SK-N-MC (cell line): ENCODE measurements at regions not wholly inside any gene's neighbourhood (a gene's known extent, or its start where the extent isn't known, plus 50 kb on each side); places are given as distances from the start of the nearest gene placed in this dataset.

Source experiments
- DNase-seq: peaks from one replicate; pipeline ENCODE4 v3.0.0-alpha.2; 2011; ENCODE audit warnings: low read depth, low spot score
- H3K27ac ChIP-seq: fragments of 200-600 bp; sonication (generic); 2 replicates; pipeline ENCODE4 v1.5.1; 2016; ENCODE audit warnings: mixed run types
- H3K36me3 ChIP-seq: fragments of 200-600 bp; sonication (generic); 2 replicates; pipeline ENCODE4 v1.6.1; 2017; ENCODE audit warnings: antibody characterized with exemption, low read length, mixed read lengths; ENCODE audit not compliant: insufficient read depth
- H3K4me3 ChIP-seq: fragments of 200-600 bp; sonication (generic); 2 replicates; pipeline ENCODE4 v1.5.1; 2016
- H3K9ac ChIP-seq: fragments of 200-600 bp; sonication (generic); 2 replicates; pipeline ENCODE4 v1.8.0; 2017; ENCODE audit warnings: mixed run types, mixed read lengths; ENCODE audit not compliant: insufficient read length
- H3K9me3 ChIP-seq: fragments of 200-600 bp; sonication (generic); 2 replicates; pipeline ENCODE4 v1.6.1; 2017; ENCODE audit warnings: low read depth, mild to moderate bottlenecking, antibody characterized with exemption, low read length, moderate library complexity, mixed read lengths
- EZH2 ChIP-seq: fragments of 200-600 bp; sonication (generic); IDR thresholded peaks from one replicate; pipeline ENCODE4 v1.6.1; 2017; ENCODE audit warnings: antibody characterized with exemption
- FOXP2 ChIP-seq: optimal IDR thresholded peaks from 2 replicates; pipeline ENCODE3; 2011; ENCODE audit warnings: mild to moderate bottlenecking, moderate library complexity; ENCODE audit not compliant: insufficient read depth; ENCODE audit errors: extremely low read length, control extremely low read depth
- POLR2AphosphoS5 ChIP-seq: IDR thresholded peaks from 2 replicates; pipeline ENCODE4 v1.6.1; 2012; ENCODE audit warnings: mild to moderate bottlenecking, low read depth, low read length, borderline replicate concordance

DNA sequence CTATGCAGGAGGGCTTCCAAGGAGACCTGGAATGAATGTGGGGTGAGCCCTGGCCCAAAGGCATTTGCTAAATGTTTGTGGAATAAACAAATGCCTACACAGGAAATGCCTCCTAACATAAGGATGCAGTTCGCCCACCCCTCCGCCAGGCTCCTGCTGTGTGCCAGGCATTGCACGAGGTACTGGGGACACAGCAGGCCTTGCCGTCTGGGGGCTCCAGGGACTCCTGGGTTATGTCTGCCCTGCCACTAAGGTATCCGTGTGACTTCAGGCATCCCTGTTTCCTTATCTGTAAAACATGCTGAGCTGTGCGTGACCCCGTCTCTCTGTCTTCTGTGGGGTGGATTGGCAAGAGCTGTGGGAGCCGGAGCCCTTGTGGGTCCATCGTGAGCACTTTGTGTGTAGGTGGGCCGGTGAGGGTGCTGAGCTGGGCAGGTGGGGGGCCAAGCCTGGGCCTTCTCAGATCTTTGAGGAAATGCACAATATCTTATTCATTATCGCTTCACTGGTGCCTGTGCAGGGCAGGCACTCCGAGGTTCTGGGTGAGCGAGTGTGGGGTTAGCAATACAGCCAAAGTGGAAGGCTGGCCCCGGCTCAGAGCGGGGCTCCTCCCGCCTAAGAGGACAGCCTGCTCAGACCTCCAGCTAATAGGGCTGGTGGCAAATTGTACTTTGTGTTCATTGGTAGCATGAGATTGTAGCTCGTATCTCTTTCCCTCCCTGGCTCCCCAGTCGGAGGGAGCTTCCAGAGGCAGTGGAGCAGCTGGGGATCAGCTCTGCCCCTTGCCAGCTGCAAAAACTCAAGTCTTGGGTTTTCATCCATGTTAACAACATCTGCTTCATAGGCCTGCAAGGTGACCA lies 126.8 kb downstream of the GLI2 start:
- Histone ChIP-seq H3K27ac (no peak overlapping the region), H3K4me3 (no peak overlapping the region), H3K36me3 (no peaks in the 10 kb centered on the region), H3K9me3 (no peaks in the 10 kb centered on the region), H3K9ac (no peak overlapping the region)
- TF ChIP-seq POLR2AphosphoS5 (no peak), FOXP2 (no peak), EZH2 (no peak)
- no peak for DNase-seq

GRCh38 chr2:120863146-120863545 lies 127.5 kb downstream of the GLI2 start:
- H3K4me3 ChIP-seq = no peak overlapping the region
- no peaks in the 10 kb centered on the region for H3K36me3 ChIP-seq
- TF ChIP-seq EZH2 = no peak
- no peak for TF ChIP-seq POLR2AphosphoS5
- no peak for TF ChIP-seq FOXP2
- H3K9me3 ChIP-seq = no peaks in the 10 kb centered on the region
- no peak overlapping the region for H3K9ac ChIP-seq
- H3K27ac ChIP-seq = no peak overlapping the region
- no peak for DNase-seq

DNA sequence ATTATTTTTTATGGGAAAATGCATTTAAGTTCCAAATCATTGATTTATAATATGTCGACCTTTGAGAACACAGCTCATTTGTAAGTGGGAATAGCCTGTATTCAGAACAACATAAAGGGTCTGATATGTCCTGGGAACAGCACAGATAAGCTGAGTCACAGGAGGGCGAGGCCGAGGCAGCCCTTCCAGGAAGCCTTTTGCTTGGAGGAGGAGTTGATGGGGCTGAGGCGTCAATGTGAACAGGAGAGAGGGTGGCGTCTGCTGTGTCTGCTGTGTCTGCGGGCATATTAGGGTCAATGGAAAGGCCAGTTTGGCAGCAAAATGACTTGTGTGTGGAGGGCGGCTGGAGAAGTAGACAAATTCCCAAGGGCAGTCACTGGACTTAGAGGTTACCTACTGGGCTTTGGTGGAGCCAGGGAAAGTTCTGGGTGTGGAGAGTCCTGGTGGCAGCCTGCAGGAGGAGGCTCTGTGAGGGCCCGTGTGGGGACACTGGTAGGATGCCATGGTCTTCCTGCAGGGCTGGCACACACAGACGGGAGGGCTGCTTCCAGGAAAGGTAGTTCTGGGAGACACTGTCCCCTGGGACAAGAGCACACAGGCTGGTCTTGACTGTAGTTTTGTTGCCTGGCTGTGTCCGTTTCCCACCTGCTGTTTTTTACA lies 128.1 kb downstream of the GLI2 start:
- Histone ChIP-seq H3K36me3 (no peaks in the 10 kb centered on the region), H3K27ac (no peak overlapping the region), H3K9me3 (no peaks in the 10 kb centered on the region), H3K4me3 (no peak overlapping the region), H3K9ac (no peak overlapping the region)
- no peak for TF ChIP-seq FOXP2
- no peak for TF ChIP-seq POLR2AphosphoS5
- no peak for TF ChIP-seq EZH2
- DNase-seq = no peak

DNA sequence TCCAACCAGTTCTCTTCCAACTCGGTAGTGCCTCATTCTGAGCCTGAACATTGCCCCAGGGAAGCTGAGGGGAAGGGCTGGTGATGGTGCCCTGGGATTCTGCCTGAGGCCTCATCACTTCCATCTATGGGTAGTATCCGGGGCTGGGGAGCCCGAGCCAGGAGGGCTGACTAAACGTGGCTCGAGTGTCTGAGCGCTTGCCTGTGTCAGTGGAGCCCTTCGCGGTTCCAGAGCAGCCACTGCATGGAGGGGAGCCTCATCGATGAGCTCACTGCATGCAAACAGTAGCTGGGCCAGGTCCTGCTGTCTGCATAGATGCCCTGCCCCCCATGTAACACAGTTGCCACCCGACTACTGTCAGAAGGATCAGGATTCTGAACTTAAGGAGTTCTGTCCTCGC lies 129.3 kb downstream of the GLI2 start:
- H3K4me3 ChIP-seq = no peak overlapping the region
- no peaks in the 10 kb centered on the region for H3K36me3 ChIP-seq
- no peaks in the 10 kb centered on the region for H3K9me3 ChIP-seq
- TF ChIP-seq EZH2 (no peak), FOXP2 (no peak), POLR2AphosphoS5 (no peak)
- no peak for DNase-seq
- H3K9ac ChIP-seq = no peak overlapping the region
- H3K27ac ChIP-seq = no peak overlapping the region

DNA sequence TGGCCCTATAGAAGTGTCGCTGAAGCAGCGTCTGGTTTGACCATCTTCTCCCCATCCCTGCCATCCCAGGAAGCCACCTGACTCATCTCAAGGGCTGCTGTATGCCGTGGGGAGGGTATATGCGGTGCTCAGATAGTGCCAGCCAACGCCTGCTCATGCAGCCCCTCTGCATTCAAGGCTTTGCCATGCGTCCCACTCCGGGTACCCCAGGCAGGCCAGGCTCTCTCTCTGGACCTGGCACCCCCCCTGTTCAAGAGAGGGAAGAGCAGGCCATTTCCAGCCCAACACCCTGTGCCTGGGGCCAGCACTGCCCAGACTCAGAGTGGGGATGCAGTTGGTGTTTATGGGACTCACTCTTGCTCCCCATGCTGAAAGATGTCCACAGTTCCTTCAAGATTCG lies 130.0 kb downstream of the GLI2 start:
- no peak overlapping the region for H3K27ac ChIP-seq
- no peak for DNase-seq
- H3K9me3 ChIP-seq = no peaks in the 10 kb centered on the region
- H3K4me3 ChIP-seq = no peak overlapping the region
- TF ChIP-seq POLR2AphosphoS5 (no peak), FOXP2 (no peak), EZH2 (no peak)
- H3K9ac ChIP-seq = no peak overlapping the region
- no peaks in the 10 kb centered on the region for H3K36me3 ChIP-seq

DNA sequence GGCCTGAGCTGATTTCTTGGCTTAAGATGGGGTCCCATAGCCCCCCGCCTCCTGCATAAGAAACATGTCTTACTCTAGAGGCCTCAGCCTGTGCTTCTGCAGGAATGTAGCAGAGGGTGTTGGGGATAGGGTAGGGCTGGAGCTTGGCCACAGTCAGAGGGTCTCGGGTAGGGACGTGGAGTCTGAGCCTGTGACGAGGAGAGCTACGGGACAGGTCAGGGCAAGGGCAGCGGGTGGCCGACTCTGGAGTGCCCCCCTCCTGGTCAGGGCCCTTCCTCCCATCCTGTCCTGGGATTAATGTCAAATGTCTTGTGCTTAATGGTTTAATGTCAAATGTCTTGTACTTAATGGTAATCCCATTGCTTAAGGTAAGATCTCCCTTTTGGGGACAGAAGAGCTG lies 130.4 kb downstream of the GLI2 start:
- no peak overlapping the region for H3K27ac ChIP-seq
- no peaks in the 10 kb centered on the region for H3K9me3 ChIP-seq
- no peak for TF ChIP-seq FOXP2
- no peak for TF ChIP-seq EZH2
- no peak for TF ChIP-seq POLR2AphosphoS5
- no peak overlapping the region for H3K9ac ChIP-seq
- DNase-seq = no peak
- no peaks in the 10 kb centered on the region for H3K36me3 ChIP-seq
- H3K4me3 ChIP-seq = no peak overlapping the region

- H3K4me3 ChIP-seq = no peak overlapping the region
- no peaks in the 10 kb centered on the region for H3K9me3 ChIP-seq
- no peak for DNase-seq
- H3K27ac ChIP-seq = no peak overlapping the region
- no peak overlapping the region for H3K9ac ChIP-seq
- TF ChIP-seq EZH2 = no peak
- no peak for TF ChIP-seq POLR2AphosphoS5
- no peak for TF ChIP-seq FOXP2
- H3K36me3 ChIP-seq = no peaks in the 10 kb centered on the region
These were observed 130.9 kb downstream of the GLI2 start for GRCh38 chr2:120866483-120867140.
